WTC11 (cell line): ENCODE measurements at regions not wholly inside any gene's neighbourhood (a gene's known extent, or its start where the extent isn't known, plus 50 kb on each side); places are given as distances from the start of the nearest gene placed in this dataset.

Source experiments
- ATAC-seq: fragments of 200-7000 bp; cut with Tn5 transposase; 2 replicates; pipeline ENCODE4 v1.10.0; 2021; ENCODE audit warnings: mild to moderate bottlenecking, moderate library complexity
- CTCF ChIA-PET: fragments of 300-600 bp; sonication (Branson Sonifier 250); formaldehyde crosslinking; loops from one replicate; lab custom pipeline; 2021; ENCODE audit warnings: antibody characterized with exemption; lab: Charles Lee
- POLR2A ChIA-PET: fragments of 350-600 bp; sonication (Branson Sonifier 250); formaldehyde crosslinking; loops from one replicate; lab custom pipeline; 2021; ENCODE audit warnings: antibody characterized with exemption; lab: Charles Lee
- DNase-seq: peaks from one replicate; pipeline ENCODE4 v3.0.0; 2021; ENCODE audit warnings: low spot score
- H3K27ac Mint-ChIP-seq: 2 replicates; pipeline ENCODE4 v1.8.0; 2021; ENCODE audit warnings: mixed read lengths
- H3K27me3 Mint-ChIP-seq: 2 replicates; pipeline ENCODE4 v1.8.0; 2021; ENCODE audit warnings: low read depth, mild to moderate bottlenecking, moderate library complexity, mixed read lengths
- H3K36me3 Mint-ChIP-seq: 2 replicates; pipeline ENCODE4 v1.8.0; 2021; ENCODE audit warnings: mixed read lengths
- H3K4me1 Mint-ChIP-seq: 2 replicates; pipeline ENCODE4 v1.8.0; 2022; ENCODE audit warnings: mixed read lengths
- H3K4me3 Mint-ChIP-seq: 2 replicates; pipeline ENCODE4 v1.8.0; 2021; ENCODE audit warnings: mild to moderate bottlenecking, moderate library complexity, mixed read lengths
- H3K9me3 Mint-ChIP-seq: 2 replicates; pipeline ENCODE4 v1.8.0; 2021; ENCODE audit warnings: mixed read lengths
- CREB1 ChIP-seq: sonication (generic); formaldehyde crosslinking; IDR thresholded peaks from 2 replicates; pipeline ENCODE4 v1.8.0; 2023; ENCODE audit warnings: mild to moderate bottlenecking, missing genetic modification reagents
- ESRRA ChIP-seq: sonication (generic); formaldehyde crosslinking; IDR thresholded peaks from 2 replicates; pipeline ENCODE4 v1.8.1; 2022; ENCODE audit warnings: mild to moderate bottlenecking, missing genetic modification reagents, borderline replicate concordance
- FOXK1 ChIP-seq: sonication (generic); formaldehyde crosslinking; IDR thresholded peaks from 2 replicates; pipeline ENCODE4 v1.8.0; 2022; ENCODE audit warnings: mild to moderate bottlenecking, moderate library complexity, missing genetic modification reagents
- FOXP1 ChIP-seq: sonication (generic); formaldehyde crosslinking; IDR thresholded peaks from 2 replicates; pipeline ENCODE4 v1.8.0; 2022; ENCODE audit warnings: missing genetic modification reagents, mild to moderate bottlenecking, moderate library complexity, borderline replicate concordance
- NFE2L1 ChIP-seq: sonication (generic); formaldehyde crosslinking; IDR thresholded peaks from 2 replicates; pipeline ENCODE4 v1.8.1; 2023; ENCODE audit warnings: missing genetic modification reagents
- NFYB ChIP-seq: sonication (generic); formaldehyde crosslinking; conservative IDR thresholded peaks from 2 replicates; pipeline ENCODE4 v1.8.0; 2022; ENCODE audit warnings: low read depth, missing genetic modification reagents
- NR2C2 ChIP-seq: sonication (generic); formaldehyde crosslinking; IDR thresholded peaks from 2 replicates; pipeline ENCODE4 v1.8.0; 2022; ENCODE audit warnings: mild to moderate bottlenecking, missing genetic modification reagents
- SP1 ChIP-seq: sonication (generic); formaldehyde crosslinking; conservative IDR thresholded peaks from 2 replicates; pipeline ENCODE4 v1.8.1; 2022; ENCODE audit warnings: missing genetic modification reagents
- TCF7 ChIP-seq: sonication (generic); formaldehyde crosslinking; IDR thresholded peaks from 2 replicates; pipeline ENCODE4 v1.8.0; 2022; ENCODE audit warnings: mild to moderate bottlenecking, low read depth, missing genetic modification reagents, moderate library complexity
- ZBTB21 ChIP-seq: sonication (generic); formaldehyde crosslinking; IDR thresholded peaks from 2 replicates; pipeline ENCODE4 v1.8.1; 2023; ENCODE audit warnings: mild to moderate bottlenecking, missing genetic modification reagents, borderline replicate concordance
- ZNF232 ChIP-seq: sonication (generic); formaldehyde crosslinking; IDR thresholded peaks from 2 replicates; pipeline ENCODE4 v1.8.0; 2022; ENCODE audit warnings: mild to moderate bottlenecking, missing genetic modification reagents
- ZNF317 ChIP-seq: sonication (generic); formaldehyde crosslinking; IDR thresholded peaks from 2 replicates; pipeline ENCODE4 v1.8.1; 2023; ENCODE audit warnings: low read depth, mild to moderate bottlenecking, moderate library complexity, missing genetic modification reagents, borderline replicate concordance
- ZNF396 ChIP-seq: fragments of 250-450 bp; sonication (Bioruptor Pico); IDR thresholded peaks from 2 replicates; pipeline ENCODE4 v1.8.0; 2021; ENCODE audit warnings: mild to moderate bottlenecking, moderate library complexity, borderline replicate concordance
- TF ChIP-seq, protein P1 (sequence below): sonication (generic); formaldehyde crosslinking; IDR thresholded peaks from 2 replicates; pipeline ENCODE4 v1.8.0; 2023; ENCODE audit warnings: missing genetic modification reagents, mild to moderate bottlenecking, borderline replicate concordance
- TF ChIP-seq, protein P2 (sequence below): sonication (generic); formaldehyde crosslinking; IDR thresholded peaks from 2 replicates; pipeline ENCODE4 v1.8.0; 2023; ENCODE audit warnings: mild to moderate bottlenecking, missing genetic modification reagents
- TF ChIP-seq, protein P3 (sequence below): sonication (generic); formaldehyde crosslinking; IDR thresholded peaks from 2 replicates; pipeline ENCODE4 v1.8.0; 2022; ENCODE audit warnings: mild to moderate bottlenecking, missing genetic modification reagents
- TF ChIP-seq, protein P4 (sequence below): sonication (generic); formaldehyde crosslinking; IDR thresholded peaks from 2 replicates; pipeline ENCODE4 v1.8.1; 2022; ENCODE audit warnings: low read depth, missing genetic modification reagents, borderline replicate concordance
- TF ChIP-seq, protein P5 (sequence below): sonication (generic); formaldehyde crosslinking; IDR thresholded peaks from 2 replicates; pipeline ENCODE4 v1.8.1; 2023; ENCODE audit warnings: mild to moderate bottlenecking, missing genetic modification reagents
- TF ChIP-seq, protein P6 (sequence below): sonication (generic); formaldehyde crosslinking; IDR thresholded peaks from 2 replicates; pipeline ENCODE4 v1.8.1; 2023; ENCODE audit warnings: mild to moderate bottlenecking, missing genetic modification reagents, moderate library complexity

DNA sequence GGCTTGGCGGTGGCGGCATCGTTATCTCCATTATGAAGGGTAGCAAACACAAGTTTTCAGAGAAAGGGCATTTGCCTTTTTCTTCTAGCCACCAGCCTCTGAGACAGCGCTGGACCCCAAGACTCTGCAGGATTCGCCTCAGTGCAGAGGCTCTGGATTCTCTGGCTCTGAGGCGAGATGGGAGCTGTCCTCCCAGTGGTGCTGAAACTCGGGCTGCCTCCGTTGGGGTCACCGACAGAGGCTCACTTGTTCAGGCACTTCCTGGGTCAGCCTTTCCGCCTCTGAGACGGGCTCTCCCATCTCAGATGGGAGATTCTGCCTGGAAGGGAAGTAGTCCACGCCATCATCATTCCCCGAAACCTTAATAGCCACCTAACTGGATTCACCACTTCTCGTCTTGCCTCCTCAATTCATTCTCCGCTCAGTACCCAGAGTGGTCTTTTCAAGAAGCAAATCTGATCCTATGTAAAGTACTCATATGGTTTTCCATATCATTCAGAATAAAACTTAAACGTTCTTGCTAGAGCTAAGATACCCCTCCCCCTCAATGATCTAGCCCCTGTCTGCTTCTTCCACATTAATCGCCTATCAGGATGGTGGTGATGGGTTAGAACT lies 76.9 kb downstream of the RHCG start (continued):
- TF ChIP-seq NFYB (CRISPR knock-in tag) (peak; percentile 36), ZNF317 (CRISPR knock-in tag) (no peak), ZBTB21 (CRISPR knock-in tag) (no peak), TCF7 (CRISPR knock-in tag) (0 out of 2 replicates have a peak, but pooled peaks have one; percentile 65), NR2C2 (0 out of 2 replicates have a peak, but pooled peaks have one; percentile 52), NFE2L1 (peak; percentile 78), FOXP1 (CRISPR knock-in tag) (peak; percentile 88), ZNF232 (peak; percentile 95), FOXK1 (CRISPR knock-in tag) (peak; percentile 53; the same call in 1 of the 2 replicates), SP1 (CRISPR knock-in tag) (peak; percentile 43; the same call in 1 of the 2 replicates)
- TF ChIP-seq, protein P1, sequence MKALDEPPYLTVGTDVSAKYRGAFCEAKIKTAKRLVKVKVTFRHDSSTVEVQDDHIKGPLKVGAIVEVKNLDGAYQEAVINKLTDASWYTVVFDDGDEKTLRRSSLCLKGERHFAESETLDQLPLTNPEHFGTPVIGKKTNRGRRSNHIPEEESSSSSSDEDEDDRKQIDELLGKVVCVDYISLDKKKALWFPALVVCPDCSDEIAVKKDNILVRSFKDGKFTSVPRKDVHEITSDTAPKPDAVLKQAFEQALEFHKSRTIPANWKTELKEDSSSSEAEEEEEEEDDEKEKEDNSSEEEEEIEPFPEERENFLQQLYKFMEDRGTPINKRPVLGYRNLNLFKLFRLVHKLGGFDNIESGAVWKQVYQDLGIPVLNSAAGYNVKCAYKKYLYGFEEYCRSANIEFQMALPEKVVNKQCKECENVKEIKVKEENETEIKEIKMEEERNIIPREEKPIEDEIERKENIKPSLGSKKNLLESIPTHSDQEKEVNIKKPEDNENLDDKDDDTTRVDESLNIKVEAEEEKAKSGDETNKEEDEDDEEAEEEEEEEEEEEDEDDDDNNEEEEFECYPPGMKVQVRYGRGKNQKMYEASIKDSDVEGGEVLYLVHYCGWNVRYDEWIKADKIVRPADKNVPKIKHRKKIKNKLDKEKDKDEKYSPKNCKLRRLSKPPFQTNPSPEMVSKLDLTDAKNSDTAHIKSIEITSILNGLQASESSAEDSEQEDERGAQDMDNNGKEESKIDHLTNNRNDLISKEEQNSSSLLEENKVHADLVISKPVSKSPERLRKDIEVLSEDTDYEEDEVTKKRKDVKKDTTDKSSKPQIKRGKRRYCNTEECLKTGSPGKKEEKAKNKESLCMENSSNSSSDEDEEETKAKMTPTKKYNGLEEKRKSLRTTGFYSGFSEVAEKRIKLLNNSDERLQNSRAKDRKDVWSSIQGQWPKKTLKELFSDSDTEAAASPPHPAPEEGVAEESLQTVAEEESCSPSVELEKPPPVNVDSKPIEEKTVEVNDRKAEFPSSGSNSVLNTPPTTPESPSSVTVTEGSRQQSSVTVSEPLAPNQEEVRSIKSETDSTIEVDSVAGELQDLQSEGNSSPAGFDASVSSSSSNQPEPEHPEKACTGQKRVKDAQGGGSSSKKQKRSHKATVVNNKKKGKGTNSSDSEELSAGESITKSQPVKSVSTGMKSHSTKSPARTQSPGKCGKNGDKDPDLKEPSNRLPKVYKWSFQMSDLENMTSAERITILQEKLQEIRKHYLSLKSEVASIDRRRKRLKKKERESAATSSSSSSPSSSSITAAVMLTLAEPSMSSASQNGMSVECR (CRISPR knock-in tag) = peak; percentile 94
- TF ChIP-seq, protein P2, sequence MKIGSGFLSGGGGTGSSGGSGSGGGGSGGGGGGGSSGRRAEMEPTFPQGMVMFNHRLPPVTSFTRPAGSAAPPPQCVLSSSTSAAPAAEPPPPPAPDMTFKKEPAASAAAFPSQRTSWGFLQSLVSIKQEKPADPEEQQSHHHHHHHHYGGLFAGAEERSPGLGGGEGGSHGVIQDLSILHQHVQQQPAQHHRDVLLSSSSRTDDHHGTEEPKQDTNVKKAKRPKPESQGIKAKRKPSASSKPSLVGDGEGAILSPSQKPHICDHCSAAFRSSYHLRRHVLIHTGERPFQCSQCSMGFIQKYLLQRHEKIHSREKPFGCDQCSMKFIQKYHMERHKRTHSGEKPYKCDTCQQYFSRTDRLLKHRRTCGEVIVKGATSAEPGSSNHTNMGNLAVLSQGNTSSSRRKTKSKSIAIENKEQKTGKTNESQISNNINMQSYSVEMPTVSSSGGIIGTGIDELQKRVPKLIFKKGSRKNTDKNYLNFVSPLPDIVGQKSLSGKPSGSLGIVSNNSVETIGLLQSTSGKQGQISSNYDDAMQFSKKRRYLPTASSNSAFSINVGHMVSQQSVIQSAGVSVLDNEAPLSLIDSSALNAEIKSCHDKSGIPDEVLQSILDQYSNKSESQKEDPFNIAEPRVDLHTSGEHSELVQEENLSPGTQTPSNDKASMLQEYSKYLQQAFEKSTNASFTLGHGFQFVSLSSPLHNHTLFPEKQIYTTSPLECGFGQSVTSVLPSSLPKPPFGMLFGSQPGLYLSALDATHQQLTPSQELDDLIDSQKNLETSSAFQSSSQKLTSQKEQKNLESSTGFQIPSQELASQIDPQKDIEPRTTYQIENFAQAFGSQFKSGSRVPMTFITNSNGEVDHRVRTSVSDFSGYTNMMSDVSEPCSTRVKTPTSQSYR (CRISPR knock-in tag) = 0 out of 2 replicates have a peak, but pooled peaks have one; percentile 55
- TF ChIP-seq, protein P3, sequence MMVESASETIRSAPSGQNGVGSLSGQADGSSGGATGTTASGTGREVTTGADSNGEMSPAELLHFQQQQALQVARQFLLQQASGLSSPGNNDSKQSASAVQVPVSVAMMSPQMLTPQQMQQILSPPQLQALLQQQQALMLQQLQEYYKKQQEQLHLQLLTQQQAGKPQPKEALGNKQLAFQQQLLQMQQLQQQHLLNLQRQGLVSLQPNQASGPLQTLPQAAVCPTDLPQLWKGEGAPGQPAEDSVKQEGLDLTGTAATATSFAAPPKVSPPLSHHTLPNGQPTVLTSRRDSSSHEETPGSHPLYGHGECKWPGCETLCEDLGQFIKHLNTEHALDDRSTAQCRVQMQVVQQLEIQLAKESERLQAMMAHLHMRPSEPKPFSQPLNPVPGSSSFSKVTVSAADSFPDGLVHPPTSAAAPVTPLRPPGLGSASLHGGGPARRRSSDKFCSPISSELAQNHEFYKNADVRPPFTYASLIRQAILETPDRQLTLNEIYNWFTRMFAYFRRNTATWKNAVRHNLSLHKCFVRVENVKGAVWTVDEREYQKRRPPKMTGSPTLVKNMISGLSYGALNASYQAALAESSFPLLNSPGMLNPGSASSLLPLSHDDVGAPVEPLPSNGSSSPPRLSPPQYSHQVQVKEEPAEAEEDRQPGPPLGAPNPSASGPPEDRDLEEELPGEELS (CRISPR knock-in tag) = peak; percentile 94
- TF ChIP-seq, protein P4, sequence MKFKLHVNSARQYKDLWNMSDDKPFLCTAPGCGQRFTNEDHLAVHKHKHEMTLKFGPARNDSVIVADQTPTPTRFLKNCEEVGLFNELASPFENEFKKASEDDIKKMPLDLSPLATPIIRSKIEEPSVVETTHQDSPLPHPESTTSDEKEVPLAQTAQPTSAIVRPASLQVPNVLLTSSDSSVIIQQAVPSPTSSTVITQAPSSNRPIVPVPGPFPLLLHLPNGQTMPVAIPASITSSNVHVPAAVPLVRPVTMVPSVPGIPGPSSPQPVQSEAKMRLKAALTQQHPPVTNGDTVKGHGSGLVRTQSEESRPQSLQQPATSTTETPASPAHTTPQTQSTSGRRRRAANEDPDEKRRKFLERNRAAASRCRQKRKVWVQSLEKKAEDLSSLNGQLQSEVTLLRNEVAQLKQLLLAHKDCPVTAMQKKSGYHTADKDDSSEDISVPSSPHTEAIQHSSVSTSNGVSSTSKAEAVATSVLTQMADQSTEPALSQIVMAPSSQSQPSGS (CRISPR knock-in tag) = no peak

DNA sequence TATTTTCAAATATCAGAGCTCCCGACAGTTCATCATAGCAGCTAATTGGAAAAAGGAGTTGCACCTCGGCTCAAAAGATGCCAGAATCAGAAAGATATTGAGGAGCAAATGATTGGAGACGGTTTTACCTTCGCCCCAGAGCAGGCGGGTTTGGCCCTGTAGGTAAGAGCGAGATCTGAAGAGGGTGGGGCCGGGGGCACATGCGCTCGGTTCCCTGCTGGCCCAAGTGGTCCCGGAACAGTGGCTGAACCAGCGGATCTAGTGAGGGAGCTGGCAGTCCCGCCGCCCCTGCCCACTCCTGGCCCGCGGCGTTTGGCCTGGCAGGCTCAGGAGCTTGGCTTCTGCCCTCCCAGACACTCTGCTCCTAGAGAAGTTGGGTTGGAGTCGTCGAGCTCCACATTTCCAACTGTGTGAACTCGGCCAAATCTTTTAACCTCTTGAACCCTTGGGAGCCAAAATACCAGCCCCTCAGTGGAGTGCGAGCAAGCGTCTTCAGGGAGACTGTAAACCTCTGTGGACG lies 79.1 kb downstream of the RHCG start:
- H3K36me3 Mint-ChIP-seq = no peaks in the 10 kb centered on the region
- H3K9me3 Mint-ChIP-seq = no peaks in the 10 kb centered on the region
- POLR2A ChIA-PET = no interaction called here
- H3K4me1 Mint-ChIP-seq = peaks cover 17% of the 10 kb centered on the region
- no peak for DNase-seq
- no peak for ATAC-seq
- no peak overlapping the region for H3K27ac Mint-ChIP-seq
- TF ChIP-seq, protein P5, sequence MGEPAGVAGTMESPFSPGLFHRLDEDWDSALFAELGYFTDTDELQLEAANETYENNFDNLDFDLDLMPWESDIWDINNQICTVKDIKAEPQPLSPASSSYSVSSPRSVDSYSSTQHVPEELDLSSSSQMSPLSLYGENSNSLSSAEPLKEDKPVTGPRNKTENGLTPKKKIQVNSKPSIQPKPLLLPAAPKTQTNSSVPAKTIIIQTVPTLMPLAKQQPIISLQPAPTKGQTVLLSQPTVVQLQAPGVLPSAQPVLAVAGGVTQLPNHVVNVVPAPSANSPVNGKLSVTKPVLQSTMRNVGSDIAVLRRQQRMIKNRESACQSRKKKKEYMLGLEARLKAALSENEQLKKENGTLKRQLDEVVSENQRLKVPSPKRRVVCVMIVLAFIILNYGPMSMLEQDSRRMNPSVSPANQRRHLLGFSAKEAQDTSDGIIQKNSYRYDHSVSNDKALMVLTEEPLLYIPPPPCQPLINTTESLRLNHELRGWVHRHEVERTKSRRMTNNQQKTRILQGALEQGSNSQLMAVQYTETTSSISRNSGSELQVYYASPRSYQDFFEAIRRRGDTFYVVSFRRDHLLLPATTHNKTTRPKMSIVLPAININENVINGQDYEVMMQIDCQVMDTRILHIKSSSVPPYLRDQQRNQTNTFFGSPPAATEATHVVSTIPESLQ (CRISPR knock-in tag) = no peak
- TF ChIP-seq CREB1 (CRISPR knock-in tag) (no peak), ZNF396 (no peak), ESRRA (CRISPR knock-in tag) (no peak)
- TF ChIP-seq, protein P6, sequence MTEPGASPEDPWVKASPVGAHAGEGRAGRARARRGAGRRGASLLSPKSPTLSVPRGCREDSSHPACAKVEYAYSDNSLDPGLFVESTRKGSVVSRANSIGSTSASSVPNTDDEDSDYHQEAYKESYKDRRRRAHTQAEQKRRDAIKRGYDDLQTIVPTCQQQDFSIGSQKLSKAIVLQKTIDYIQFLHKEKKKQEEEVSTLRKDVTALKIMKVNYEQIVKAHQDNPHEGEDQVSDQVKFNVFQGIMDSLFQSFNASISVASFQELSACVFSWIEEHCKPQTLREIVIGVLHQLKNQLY (CRISPR knock-in tag) = no peak
- peak overlapping the region; percentile 13 for H3K4me3 Mint-ChIP-seq
- CTCF ChIA-PET = interaction anchor here (0.6 to 7.7 kb wide), 38 partner anchors 8 to 310 kb away, joined by 3 to 172 read pairs (median 8); partner anchors contain the start of genes POLG and TICRR
- peaks cover 99% of the 10 kb centered on the region for H3K27me3 Mint-ChIP-seq
